ENCODE measurements at regions not wholly inside any gene's neighbourhood (a gene's known extent, or its start where the extent isn't known, plus 50 kb on each side); places are given as distances from the start of the nearest gene placed in this dataset.

DNA sequence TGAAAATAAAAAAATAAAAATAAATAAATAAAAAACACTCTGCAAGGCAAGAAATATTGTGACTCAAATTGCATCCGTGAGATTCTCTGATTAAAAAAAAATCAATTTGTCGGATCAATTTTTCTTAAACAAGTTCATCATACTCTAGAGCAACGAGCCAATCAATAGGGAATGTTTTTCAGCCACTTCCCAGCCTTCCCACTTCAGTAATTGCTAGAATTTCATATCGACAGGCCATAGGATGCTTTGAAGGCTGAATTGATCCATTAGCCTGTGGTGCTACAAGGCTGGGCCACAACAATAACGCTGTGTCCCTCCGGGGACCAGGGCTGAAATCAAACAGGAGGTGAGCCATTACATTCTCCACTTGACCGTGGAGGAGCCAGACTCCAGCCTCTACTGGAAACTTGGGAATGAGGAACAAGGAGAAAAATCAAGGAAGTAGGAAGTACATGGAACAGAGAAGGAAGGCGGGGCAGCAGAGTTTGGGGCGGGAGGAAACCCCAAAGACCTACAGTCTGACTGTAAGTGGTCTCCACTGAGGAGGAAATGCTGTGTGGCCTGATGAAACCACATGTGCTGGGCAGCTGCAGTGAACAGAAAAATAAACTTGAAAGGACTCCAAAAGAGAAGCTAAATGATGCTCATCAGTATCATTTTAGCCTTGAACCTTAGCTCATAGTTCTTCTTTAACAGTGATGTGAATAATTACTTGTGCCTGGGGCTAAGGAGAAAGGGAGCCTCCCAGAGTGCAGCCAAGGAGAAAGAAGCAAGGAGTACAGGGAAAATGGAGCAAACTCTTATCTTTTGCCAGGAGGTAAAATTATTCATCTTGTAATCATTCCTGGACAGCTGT, 308.6 kb downstream of the TLE1 start:
- DNase-seq (ENCODE audit: low read depth, low spot score) (no peak), FAIRE-seq (peak; percentile 56)

GRCh38 chr9:81379655-81380054, 309.7 kb downstream of the TLE1 start:
- H3K27ac ChIP-seq (ENCODE audit: control insufficient read depth, insufficient read depth, low read length): no peak overlapping the region
- no peak overlapping the region for H3K9ac ChIP-seq (ENCODE audit: control insufficient read depth, extremely low read depth, insufficient read depth, low read length)
- dilution Hi-C loops (cut with MboI; ENCODE audit: extremely low pct_ligation_motif_present, low sequenced_read_pairs): no loop called here
- DNase-seq (ENCODE audit: low read depth, low spot score) (no peak), FAIRE-seq (no peak)
- no peaks in the 10 kb centered on the region for H3K9me1 ChIP-seq (ENCODE audit: control insufficient read depth, extremely low read depth, insufficient read depth, low read length)
- no peak overlapping the region for H3K4me2 ChIP-seq (ENCODE audit: control insufficient read depth, extremely low read depth, insufficient read depth, low read depth, low read length)
- H3K36me3 ChIP-seq (ENCODE audit: control insufficient read depth in 2 of 2, extremely low read depth in 1 of 2, insufficient read depth in 2 of 2, low read length in 2 of 2): no peaks in the 10 kb centered on the region
- H3K4me1 ChIP-seq (ENCODE audit: control insufficient read depth, extremely low read depth, insufficient read depth, low read length): peaks cover 19% of the 10 kb centered on the region
- no peaks in the 10 kb centered on the region for H3K27me3 ChIP-seq (ENCODE audit: control insufficient read depth, extremely low read depth, insufficient read depth, low read length)
- no peaks in the 10 kb centered on the region for H4K20me1 ChIP-seq (ENCODE audit: control insufficient read depth, extremely low read depth, insufficient read depth, low read length)
- no peaks in the 10 kb centered on the region for H3K9me3 ChIP-seq (ENCODE audit: control insufficient read depth, low read depth, low read length)
- H3K79me2 ChIP-seq (ENCODE audit: control insufficient read depth, insufficient read depth, low read length): no peaks in the 10 kb centered on the region
- H3K4me3 ChIP-seq (ENCODE audit: control insufficient read depth in 2 of 3, extremely low read depth in 1 of 3, insufficient read depth in 2 of 3, low read depth in 1 of 3, low read length in 3 of 3): no peak overlapping the region
- TF ChIP-seq EZH2 (IDR thresholded peaks at IDR 0.05; ENCODE audit: low read length): no peak
- TF ChIP-seq CTCF (optimal IDR thresholded peaks at IDR 0.05 in 1 of 3, IDR thresholded peaks at IDR 0.05 in 1 of 3, conservative IDR thresholded peaks at IDR 0.05 in 1 of 3; ENCODE audit: extremely low read depth in 1 of 3, insufficient read depth in 2 of 3, low read length in 3 of 3): no peak
- no peak overlapping the region for H2AFZ ChIP-seq (ENCODE audit: control insufficient read depth, low read length)

More for the DNA sequence above, 308.6 kb downstream of the TLE1 start:
- H2AFZ ChIP-seq (ENCODE audit: control insufficient read depth, low read length): peak overlapping the region; percentile 6
- no peaks in the 10 kb centered on the region for H3K9me3 ChIP-seq (ENCODE audit: control insufficient read depth, low read depth, low read length)
- H4K20me1 ChIP-seq (ENCODE audit: control insufficient read depth, extremely low read depth, insufficient read depth, low read length): no peaks in the 10 kb centered on the region
- H3K4me2 ChIP-seq (ENCODE audit: control insufficient read depth, extremely low read depth, insufficient read depth, low read depth, low read length): no peak overlapping the region
- TF ChIP-seq CTCF (optimal IDR thresholded peaks at IDR 0.05 in 1 of 3, IDR thresholded peaks at IDR 0.05 in 1 of 3, conservative IDR thresholded peaks at IDR 0.05 in 1 of 3; ENCODE audit: extremely low read depth in 1 of 3, insufficient read depth in 2 of 3, low read length in 3 of 3) (no peak), EZH2 (IDR thresholded peaks at IDR 0.05; ENCODE audit: low read length) (no peak)
- no peak overlapping the region for H3K27ac ChIP-seq (ENCODE audit: control insufficient read depth, insufficient read depth, low read length)
- peaks cover 19% of the 10 kb centered on the region for H3K4me1 ChIP-seq (ENCODE audit: control insufficient read depth, extremely low read depth, insufficient read depth, low read length)
- no peaks in the 10 kb centered on the region for H3K27me3 ChIP-seq (ENCODE audit: control insufficient read depth, extremely low read depth, insufficient read depth, low read length)
- H3K36me3 ChIP-seq (ENCODE audit: control insufficient read depth in 2 of 2, extremely low read depth in 1 of 2, insufficient read depth in 2 of 2, low read length in 2 of 2): no peaks in the 10 kb centered on the region
- dilution Hi-C loops (cut with MboI; ENCODE audit: extremely low pct_ligation_motif_present, low sequenced_read_pairs): no loop called here
- no peak overlapping the region for H3K9ac ChIP-seq (ENCODE audit: control insufficient read depth, extremely low read depth, insufficient read depth, low read length)
- H3K9me1 ChIP-seq (ENCODE audit: control insufficient read depth, extremely low read depth, insufficient read depth, low read length): no peaks in the 10 kb centered on the region
- H3K4me3 ChIP-seq (ENCODE audit: control insufficient read depth in 2 of 3, extremely low read depth in 1 of 3, insufficient read depth in 2 of 3, low read depth in 1 of 3, low read length in 3 of 3): no peak overlapping the region
- H3K79me2 ChIP-seq (ENCODE audit: control insufficient read depth, insufficient read depth, low read length): no peaks in the 10 kb centered on the region
